IMR-90 (cell line): ENCODE measurements at regions not wholly inside any gene's neighbourhood (a gene's known extent, or its start where the extent isn't known, plus 50 kb on each side); places are given as distances from the start of the nearest gene placed in this dataset.

Source experiments
- ATAC-seq: fragments of 200-7000 bp; cut with Tn5 transposase; 2 replicates; pipeline ENCODE4 v1.9.1; 2020; ENCODE audit warnings: low read depth, mild to moderate bottlenecking, moderate library complexity
- BruUV-seq: library from RNA; stranded (reverse); fragments of 400-500 nt; replicated peaks from 2 replicates; lab custom pipeline; 2021; lab: Mats Ljungman, UMichigan
- CTCF ChIA-PET: fragments of 300-600 bp; formaldehyde crosslinking; extraction: SDS; loops from one replicate; lab custom pipeline; 2021; ENCODE audit warnings: antibody characterized with exemption; lab: Yijun Ruan, JAX
- POLR2A ChIA-PET: fragments of 300-600 bp; sonication (Branson Sonifier 250); formaldehyde crosslinking; loops from one replicate; lab custom pipeline; 2022; ENCODE audit warnings: antibody characterized with exemption; ENCODE audit not compliant: unreplicated experiment; lab: Charles Lee
- DNase-seq: peaks from one replicate; pipeline ENCODE4 v3.0.0; 2013
- H2AFZ ChIP-seq: replicated peaks from 2 replicates; pipeline ENCODE3; 2013; ENCODE audit warnings: low read length, mild to moderate bottlenecking; ENCODE audit not compliant: poor library complexity
- H2AK5ac ChIP-seq: 2 replicates; pipeline ENCODE4 v1.6.1; 2013; ENCODE audit warnings: low read depth, low read length, inconsistent platforms
- H2AK9ac ChIP-seq: replicated peaks from 2 replicates; pipeline ENCODE3; 2013; ENCODE audit warnings: mild to moderate bottlenecking, low read depth, low read length, moderate library complexity; ENCODE audit not compliant: poor library complexity
- H2BK120ac ChIP-seq: 2 replicates; pipeline ENCODE4 v1.6.1; 2013; ENCODE audit warnings: low read depth, low read length, inconsistent platforms
- H2BK15ac ChIP-seq: 3 replicates; pipeline ENCODE4 v1.6.1; 2013; ENCODE audit warnings: low read depth, low read length, inconsistent platforms
- H2BK20ac ChIP-seq: 2 replicates; pipeline ENCODE4 v1.6.1; 2013; ENCODE audit warnings: low read depth, mild to moderate bottlenecking, inconsistent platforms, low read length, moderate library complexity
- H2BK5ac ChIP-seq: 2 replicates; pipeline ENCODE4 v1.6.1; 2013; ENCODE audit warnings: mild to moderate bottlenecking, low read depth, low read length, inconsistent platforms; ENCODE audit not compliant: poor library complexity, severe bottlenecking
- H3K14ac ChIP-seq: replicated peaks from 2 replicates; pipeline ENCODE4 v1.6.1; 2013; ENCODE audit warnings: low read depth, low read length, inconsistent platforms
- H3K18ac ChIP-seq: 2 replicates; pipeline ENCODE4 v1.6.1; 2013; ENCODE audit warnings: low read depth, low read length, control low read depth
- H3K23ac ChIP-seq: 2 replicates; pipeline ENCODE4 v1.6.1; 2013; ENCODE audit warnings: low read depth, low read length, inconsistent platforms
- H3K27ac ChIP-seq: 2 replicates; pipeline ENCODE4 v1.5.1; 2013; ENCODE audit warnings: mild to moderate bottlenecking, control low read depth, low read length; ENCODE audit not compliant: insufficient read depth
- H3K27me3 ChIP-seq: 2 replicates; pipeline ENCODE4 v1.6.1; 2013; ENCODE audit warnings: low read length; ENCODE audit not compliant: control insufficient read depth, insufficient read depth
- H3K36me3 ChIP-seq: 2 replicates; pipeline ENCODE4 v1.6.1; 2013; ENCODE audit warnings: low read length, mixed read lengths; ENCODE audit not compliant: control insufficient read depth, insufficient read depth
- H3K4ac ChIP-seq: 2 replicates; pipeline ENCODE4 v1.6.1; 2013; ENCODE audit warnings: low read depth, low read length, inconsistent platforms
- H3K4me1 ChIP-seq: 2 replicates; pipeline ENCODE4 v1.6.1; 2013; ENCODE audit warnings: low read length, mixed read lengths; ENCODE audit not compliant: control insufficient read depth, insufficient read depth
- H3K4me2 ChIP-seq: 2 replicates; pipeline ENCODE4 v1.6.1; 2013; ENCODE audit warnings: low read depth, mild to moderate bottlenecking, control low read depth, low read length, moderate library complexity
- H3K4me3 ChIP-seq: 2 replicates; pipeline ENCODE4 v1.5.1; 2013; ENCODE audit warnings: low read depth, mild to moderate bottlenecking, control low read depth, low read length, moderate library complexity; ENCODE audit not compliant: insufficient read depth
- H3K56ac ChIP-seq: 2 replicates; pipeline ENCODE4 v1.6.1; 2013; ENCODE audit warnings: low read length, inconsistent platforms; ENCODE audit not compliant: insufficient read depth; ENCODE audit errors: extremely low read depth
- H3K79me1 ChIP-seq, 2 experiments: 2 replicates each; pipeline ENCODE4 v1.6.1; 2013; ENCODE audit warnings: low read length in 2 of 2, inconsistent platforms in 1 of 2, low read depth in 1 of 2
- H3K9ac ChIP-seq: 2 replicates; pipeline ENCODE4 v1.6.1; 2013; ENCODE audit warnings: low read depth, low read length, control low read depth
- H3K9me1 ChIP-seq: 2 replicates; pipeline ENCODE4 v1.6.1; 2013; ENCODE audit warnings: low read length, inconsistent platforms; ENCODE audit not compliant: insufficient read depth
- H3K9me3 ChIP-seq: 2 replicates; pipeline ENCODE4 v1.6.1; 2013; ENCODE audit warnings: low read length; ENCODE audit not compliant: control insufficient read depth, insufficient read depth
- H4K20me1 ChIP-seq: 2 replicates; pipeline ENCODE4 v1.6.1; 2013; ENCODE audit warnings: low read length, inconsistent platforms; ENCODE audit not compliant: insufficient read depth
- H4K5ac ChIP-seq: 2 replicates; pipeline ENCODE4 v1.6.1; 2013; ENCODE audit warnings: mild to moderate bottlenecking, low read depth, low read length, control low read depth
- H4K8ac ChIP-seq, 2 experiments: 2 replicates each; pipeline ENCODE4 v1.6.1; 2013; ENCODE audit warnings: low read depth in 2 of 2, low read length in 2 of 2, control low read depth in 1 of 2, inconsistent platforms in 1 of 2
- H4K91ac ChIP-seq: 2 replicates; pipeline ENCODE4 v1.6.1; 2013; ENCODE audit warnings: low read depth, low read length, inconsistent platforms; ENCODE audit not compliant: insufficient read depth
- POLR2A ChIP-seq: IDR thresholded peaks from 2 replicates; pipeline ENCODE4 v1.6.1; 2012; ENCODE audit warnings: mild to moderate bottlenecking, low read depth, low read length
- RAD21 ChIP-seq: IDR thresholded peaks from 2 replicates; pipeline ENCODE4 v1.6.1; 2012; ENCODE audit warnings: low read length, improper control_type of control experiment
- SMC3 ChIP-seq: fragments of 150-350 bp; IDR thresholded peaks from 2 replicates; pipeline ENCODE4 v1.6.1; 2016; ENCODE audit warnings: low read depth, mild to moderate bottlenecking, antibody characterized with exemption, low read length, moderate library complexity
- WGBS, 2 experiments: methylation state at CpG; one replicate each; pipeline versions ENCODE4 v1.1.5 to v1.1.7; 2013; ENCODE audit warnings: missing lambda C conversion rate in 2 of 2; ENCODE audit not compliant: insufficient read length in 1 of 2; ENCODE audit errors: extremely low coverage in 2 of 2; 5-methylcytosine and 5-hydroxymethylcytosine counted together
- dilution Hi-C: fragments of 300-500 bp; cut with HindIII; formaldehyde crosslinking; loops from one replicate; pipeline ENCODE4 v1.14.3; 2018; ENCODE audit warnings: low sequenced_read_pairs; ENCODE audit not compliant: unreplicated experiment
- in situ Hi-C: fragments of 300-500 bp; cut with MboI; formaldehyde crosslinking; loops from 3 replicates; pipeline ENCODE4 v1.14.3; 2019; ENCODE audit warnings: low sequenced_read_pairs, inconsistent platforms, mixed read lengths
- intact Hi-C: fragments of 100-400 bp; cut with micrococcal nuclease; formaldehyde crosslinking; loops from 2 replicates; pipeline ENCODE4 v1.10.0; 2022

DNA sequence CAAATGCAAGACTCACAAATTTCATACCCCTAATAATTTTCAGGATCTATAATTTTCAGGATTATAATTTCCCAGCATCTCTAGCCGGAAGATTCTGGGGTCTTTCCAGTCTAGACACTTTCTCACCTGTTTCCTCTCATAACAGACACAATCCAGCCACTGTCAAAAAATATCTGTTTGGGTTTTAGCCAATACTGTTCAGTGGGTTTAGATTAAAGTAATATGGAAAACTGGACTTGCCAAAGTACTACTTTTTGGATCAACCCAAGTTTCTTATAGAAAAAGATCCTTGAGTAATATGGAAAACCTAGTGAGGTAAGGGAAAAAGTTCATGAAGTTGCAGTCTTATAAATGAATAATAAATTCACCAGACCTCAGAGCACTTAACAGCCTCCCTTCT is 62.1 kb upstream of the NEBL start:
- no peak overlapping the region for H4K91ac ChIP-seq
- dilution Hi-C loops: no loop called here
- H3K36me3 ChIP-seq: no peaks in the 10 kb centered on the region
- H2BK20ac ChIP-seq: no peak overlapping the region
- no peak overlapping the region for H3K18ac ChIP-seq
- no peak overlapping the region for H4K8ac ChIP-seq
- H3K4me1 ChIP-seq: no peaks in the 10 kb centered on the region
- in situ Hi-C loops: no loop called here
- H3K9ac ChIP-seq: no peak overlapping the region
- H3K56ac ChIP-seq: no peak overlapping the region
- H2BK120ac ChIP-seq: no peak overlapping the region
- H2BK15ac ChIP-seq: no peak overlapping the region
- H3K79me1 ChIP-seq: no peaks in the 10 kb centered on the region
- no peak overlapping the region for H4K5ac ChIP-seq
- H3K14ac ChIP-seq: no peak overlapping the region
- no peak overlapping the region for H3K4me2 ChIP-seq
- no peak overlapping the region for H2AK5ac ChIP-seq
- H2AK9ac ChIP-seq: no peak overlapping the region
- intact Hi-C loops: no loop called here
- DNase-seq (no peak), ATAC-seq (no peak)
- no peak overlapping the region for H2BK5ac ChIP-seq
- no TSS peak for BruUV-seq
- ChIA-PET CTCF (no interaction called here), POLR2A (no interaction called here)
- H3K27ac ChIP-seq: no peak overlapping the region
- no peaks in the 10 kb centered on the region for H4K20me1 ChIP-seq
- H3K4ac ChIP-seq: no peak overlapping the region
- H3K4me3 ChIP-seq: no peak overlapping the region
- TF ChIP-seq SMC3: no peak
- no peak for TF ChIP-seq POLR2A
- TF ChIP-seq RAD21: no peak
- H3K9me3 ChIP-seq: no peaks in the 10 kb centered on the region
- H3K9me1 ChIP-seq: no peaks in the 10 kb centered on the region
- H2AFZ ChIP-seq: no peak overlapping the region
- no CpG with 5 or more reads among the region's 1 CpG for WGBS, 2 experiments
- no peaks in the 10 kb centered on the region for H3K27me3 ChIP-seq
- no peak overlapping the region for H3K23ac ChIP-seq
